ENCODE measurements at regions not wholly inside any gene's neighbourhood (a gene's known extent, or its start where the extent isn't known, plus 50 kb on each side); places are given as distances from the start of the nearest gene placed in this dataset.

GRCh38 chr4:75107755-75108612 is 175.1 kb downstream of the PARM1 start:
- DNase-seq (ENCODE audit: low spot score) = no peak
- no peak for TF ChIP-seq CTCF (IDR thresholded peaks at IDR 0.05; ENCODE audit: extremely low read depth, missing control alignments)

GRCh38 chr4:75102787-75103085 is 169.8 kb downstream of the PARM1 start:
- TF ChIP-seq CTCF (IDR thresholded peaks at IDR 0.05; ENCODE audit: extremely low read depth, missing control alignments) = no peak
- no peak for DNase-seq (ENCODE audit: low spot score)

- DNase-seq (ENCODE audit: low spot score) = peak; percentile 17
- no peak for TF ChIP-seq CTCF (IDR thresholded peaks at IDR 0.05; ENCODE audit: extremely low read depth, missing control alignments)
These were observed 169.2 kb downstream of the PARM1 start for GRCh38 chr4:75101906-75102786.

Data from GM20000 (cell line).